Fibroblast of lung (primary cell): ENCODE measurements at regions not wholly inside any gene's neighbourhood (a gene's known extent, or its start where the extent isn't known, plus 50 kb on each side); places are given as distances from the start of the nearest gene placed in this dataset.

ENCODE experiments used
- CTCF ChIP-seq, 2 donors: IDR thresholded peaks in 1 of 2; conservative IDR thresholded peaks in 1 of 2; 1 replicate in 1 of 2; 2 replicates in 1 of 2; pipeline ENCODE4 v1.5.1; 2011 to 2012; ENCODE audit warnings: low read length in 2 of 2, control low read depth in 1 of 2, inconsistent platforms in 1 of 2, low read depth in 1 of 2, mild to moderate bottlenecking in 1 of 2
- EZH2 ChIP-seq: IDR thresholded peaks from 2 replicates; pipeline ENCODE4 v1.5.1; 2012; ENCODE audit warnings: low read length, control low read depth, mild to moderate bottlenecking; ENCODE audit errors: missing control alignments

- no peak for TF ChIP-seq EZH2
- TF ChIP-seq CTCF (conservative IDR thresholded peaks at IDR 0.05 in 1 of 2, IDR thresholded peaks at IDR 0.05 in 1 of 2; ENCODE audit: low read depth in 1 of 2, low read length in 2 of 2) = no peak
These were observed 353.4 kb downstream of the OLFM4 start for GRCh38 chr13:53382008-53382407.
